Spleen (tissue), 11 donors: ENCODE measurements at regions not wholly inside any gene's neighbourhood (a gene's known extent, or its start where the extent isn't known, plus 50 kb on each side); places are given as distances from the start of the nearest gene placed in this dataset.
"Not testable (repeated sequence)": the region's sequence is repeated elsewhere in the genome, so short reads cannot be mapped to it uniquely, and the experiment has no call there.

ENCODE experiments used
- DNase-seq: peaks from one replicate; pipeline ENCODE4 v3.0.0-alpha.2; 2020
- H3K27ac ChIP-seq, 8 donors: fragments of 200-600 bp; sonication (generic) in 7 of 8; 1 replicate in 4 of 8; 2 replicates in 4 of 8; pipeline versions ENCODE4 v1.5.0 to v1.8.0; 2016 to 2021; ENCODE audit warnings: inconsistent platforms in 4 of 8, mild to moderate bottlenecking in 4 of 8, moderate library complexity in 1 of 8
- H3K27me3 ChIP-seq, 7 donors: fragments of 200-600 bp; sonication (generic) in 6 of 7; replicated peaks in 1 of 7; 1 replicate in 4 of 7; 2 replicates in 3 of 7; pipeline versions ENCODE4 v1.5.0 to v1.8.0; 2016 to 2021; ENCODE audit warnings: inconsistent platforms in 3 of 7, mild to moderate bottlenecking in 1 of 7
- H3K36me3 ChIP-seq, 6 donors: fragments of 200-600 bp; sonication (generic) in 5 of 6; 1 replicate in 4 of 6; 2 replicates in 2 of 6; pipeline versions ENCODE4 v1.5.0 to v1.8.0; 2016 to 2021; ENCODE audit warnings: inconsistent platforms in 2 of 6
- H3K4me1 ChIP-seq, 6 donors: fragments of 200-600 bp; sonication (generic) in 5 of 6; 1 replicate in 3 of 6; 2 replicates in 3 of 6; pipeline versions ENCODE4 v1.5.0 to v1.8.0; 2016 to 2021; ENCODE audit warnings: inconsistent platforms in 3 of 6
- H3K4me3 ChIP-seq, 8 donors: fragments of 200-600 bp; sonication (generic) in 7 of 8; 1 replicate in 4 of 8; 2 replicates in 4 of 8; pipeline versions ENCODE4 v1.5.0 to v1.8.0; 2016 to 2021; ENCODE audit warnings: inconsistent platforms in 4 of 8, mild to moderate bottlenecking in 4 of 8, moderate library complexity in 2 of 8
- H3K9me3 ChIP-seq, 8 donors: fragments of 200-600 bp; sonication (generic) in 7 of 8; 1 replicate in 4 of 8; 2 replicates in 4 of 8; pipeline versions ENCODE4 v1.5.0 to v1.8.0; 2016 to 2021; ENCODE audit warnings: inconsistent platforms in 4 of 8
- POLR2A ChIP-seq, 3 donors: fragments of 450-650 bp; IDR thresholded peaks; one replicate each; pipeline ENCODE4 v1.5.1; 2017; ENCODE audit warnings: antibody characterized with exemption in 3 of 3, mild to moderate bottlenecking in 1 of 3
- POLR2AphosphoS5 ChIP-seq, 3 donors: sonication (generic); formaldehyde crosslinking; IDR thresholded peaks; one replicate each; pipeline ENCODE4 v1.5.1; 2017; ENCODE audit warnings: antibody characterized with exemption in 3 of 3
- WGBS, 5 donors: extraction: QIAGEN DNeasy Blood & Tissue Kit in 3 of 5; methylation state at CpG; one replicate each; pipeline versions ENCODE4 v1.1.5 to v1.1.7; 2013 to 2018; 5-methylcytosine and 5-hydroxymethylcytosine counted together
- intact Hi-C: fragments of 100-400 bp; cut with DNase I; formaldehyde crosslinking; loops from one replicate; pipeline ENCODE4 v1.15.0; 2023; ENCODE audit warnings: low total_unique reads
- TF ChIP-seq, protein P1 (sequence below), 11 experiments: fragments of 200-600 bp in 7 of 11; fragments of 450-650 bp in 4 of 11; sonication (generic) in 4 of 11; IDR thresholded peaks in 8 of 11; conservative IDR thresholded peaks in 3 of 11; 1 replicate in 7 of 11; 2 replicates in 4 of 11; pipeline versions ENCODE4 v1.4.0 to v1.8.0; 2016 to 2021; ENCODE audit warnings: antibody characterized with exemption in 11 of 11, inconsistent platforms in 4 of 11, mild to moderate bottlenecking in 1 of 11
- donor health status: healthy with polysubstance abuse.
- donor health status: DM: no; HTN: no; CAD: no; lungs with moderate emphysema.
- donor health status: DM: no; HTN: no; CAD: no.
- donor health status: Bipolar disorder and iron deficiency.
- donor health status: healthy.
- donor health status: DM: no; HTN: no; CAD: no.
- donor health status: DM: yes; HTN: yes; CAD: no.

DNA sequence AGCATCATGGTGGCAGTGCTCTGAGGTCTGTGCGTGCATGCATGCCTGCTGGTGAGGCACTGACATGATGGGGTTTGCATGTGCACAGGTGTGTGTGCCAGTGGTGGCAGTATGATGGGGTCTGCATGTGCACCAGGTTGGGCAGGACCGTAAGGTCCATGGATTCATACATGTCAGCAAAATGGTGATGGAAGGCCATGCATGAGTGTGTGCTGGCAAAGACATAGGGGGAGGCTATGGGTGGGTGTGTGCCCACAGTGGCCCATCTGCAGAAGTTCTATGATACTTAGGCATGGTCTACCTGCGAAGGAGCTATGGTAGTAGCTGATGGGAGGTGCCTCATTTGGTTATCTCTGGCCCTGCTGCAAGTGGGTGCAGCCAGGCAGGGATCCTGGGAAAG is 348.0 kb upstream of the TARS1 start:
- H3K4me3 ChIP-seq: no peak overlapping the region
- H3K27ac ChIP-seq: no peak overlapping the region
- intact Hi-C loops: no loop called here
- no peaks in the 10 kb centered on the region for H3K36me3 ChIP-seq
- H3K9me3 ChIP-seq: peaks cover 0 to 6% (median 0%) of the 10 kb centered on the region in 8 donors
- 63 to 97% (median 85%) methylated on average over 3 of the region's 3 CpGs for WGBS, 5 donors
- no peaks in the 10 kb centered on the region for H3K4me1 ChIP-seq
- TF ChIP-seq POLR2AphosphoS5 (IDR thresholded peaks at IDR 0.05) (no peak), POLR2A (IDR thresholded peaks at IDR 0.05) (no peak)
- TF ChIP-seq, protein P1, sequence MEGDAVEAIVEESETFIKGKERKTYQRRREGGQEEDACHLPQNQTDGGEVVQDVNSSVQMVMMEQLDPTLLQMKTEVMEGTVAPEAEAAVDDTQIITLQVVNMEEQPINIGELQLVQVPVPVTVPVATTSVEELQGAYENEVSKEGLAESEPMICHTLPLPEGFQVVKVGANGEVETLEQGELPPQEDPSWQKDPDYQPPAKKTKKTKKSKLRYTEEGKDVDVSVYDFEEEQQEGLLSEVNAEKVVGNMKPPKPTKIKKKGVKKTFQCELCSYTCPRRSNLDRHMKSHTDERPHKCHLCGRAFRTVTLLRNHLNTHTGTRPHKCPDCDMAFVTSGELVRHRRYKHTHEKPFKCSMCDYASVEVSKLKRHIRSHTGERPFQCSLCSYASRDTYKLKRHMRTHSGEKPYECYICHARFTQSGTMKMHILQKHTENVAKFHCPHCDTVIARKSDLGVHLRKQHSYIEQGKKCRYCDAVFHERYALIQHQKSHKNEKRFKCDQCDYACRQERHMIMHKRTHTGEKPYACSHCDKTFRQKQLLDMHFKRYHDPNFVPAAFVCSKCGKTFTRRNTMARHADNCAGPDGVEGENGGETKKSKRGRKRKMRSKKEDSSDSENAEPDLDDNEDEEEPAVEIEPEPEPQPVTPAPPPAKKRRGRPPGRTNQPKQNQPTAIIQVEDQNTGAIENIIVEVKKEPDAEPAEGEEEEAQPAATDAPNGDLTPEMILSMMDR (IDR thresholded peaks at IDR 0.05 in 8 of 11, conservative IDR thresholded peaks at IDR 0.05 in 3 of 11): no peak
- DNase-seq: no peak
- no peaks in the 10 kb centered on the region for H3K27me3 ChIP-seq

DNA sequence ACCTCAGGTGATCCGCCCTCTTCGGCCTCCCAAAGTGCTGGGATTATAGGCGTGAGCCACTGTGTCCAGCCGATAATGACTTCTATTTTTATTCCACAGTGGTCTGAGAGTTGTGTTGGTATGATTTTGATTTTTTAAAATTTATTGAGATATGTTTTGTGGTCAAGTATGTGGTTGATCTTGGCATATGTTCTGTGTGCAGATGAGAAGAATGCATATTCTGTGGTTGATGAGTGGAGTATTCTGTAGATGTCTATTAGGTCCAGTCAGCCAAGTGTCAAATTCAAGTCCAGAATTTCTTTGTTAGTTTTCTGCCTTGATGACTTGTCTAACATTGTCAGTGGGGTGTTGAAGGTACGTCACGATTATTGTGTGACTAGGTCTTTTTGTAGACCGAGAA is 338.2 kb upstream of the TARS1 start:
- Histone ChIP-seq H3K9me3 (peaks cover 0 to 58% (median 41%) of the 10 kb centered on the region in 8 donors), H3K36me3 (no peaks in the 10 kb centered on the region), H3K4me3 (no peak overlapping the region), H3K4me1 (no peaks in the 10 kb centered on the region), H3K27ac (no peak overlapping the region), H3K27me3 (no peaks in the 10 kb centered on the region)
- WGBS, 5 donors: 89 to 95% (median 93%) methylated on average over 7 of the region's 7 CpGs
- TF ChIP-seq POLR2AphosphoS5 (IDR thresholded peaks at IDR 0.05) (no peak), POLR2A (IDR thresholded peaks at IDR 0.05) (no peak)
- TF ChIP-seq, protein P1 (IDR thresholded peaks at IDR 0.05 in 8 of 11, conservative IDR thresholded peaks at IDR 0.05 in 3 of 11): no peak
- no peak for DNase-seq
- intact Hi-C loops: no loop called here

DNA sequence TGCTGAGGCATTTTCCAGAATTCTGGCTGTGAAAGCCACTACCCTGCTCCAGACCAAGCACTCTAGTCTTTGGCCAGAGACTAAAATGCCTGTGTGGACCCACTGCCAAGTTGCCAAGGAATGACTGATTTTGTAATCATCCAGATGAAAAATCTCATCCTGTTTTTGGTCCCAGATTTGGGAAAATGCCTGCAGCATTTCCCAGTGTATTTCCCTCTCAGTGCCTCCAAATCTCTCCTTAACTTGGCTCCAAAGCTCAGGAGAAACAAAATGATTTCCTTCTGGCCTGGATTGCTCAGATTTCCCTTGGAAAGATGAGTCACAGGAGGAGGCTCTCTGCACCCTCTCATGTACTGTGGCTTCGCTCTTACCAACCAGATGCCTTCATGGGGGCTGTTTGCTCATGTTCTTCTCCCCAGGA is 335.2 kb upstream of the TARS1 start:
- H3K9me3 ChIP-seq: peaks cover 0 to 80% (median 58%) of the 10 kb centered on the region in 8 donors
- H3K27ac ChIP-seq: no peak overlapping the region
- TF ChIP-seq POLR2A (IDR thresholded peaks at IDR 0.05) (no peak), POLR2AphosphoS5 (IDR thresholded peaks at IDR 0.05) (no peak)
- TF ChIP-seq, protein P1 (IDR thresholded peaks at IDR 0.05 in 8 of 11, conservative IDR thresholded peaks at IDR 0.05 in 3 of 11): no peak
- intact Hi-C loops: no loop called here
- DNase-seq: no peak
- H3K4me3 ChIP-seq: no peak overlapping the region
- 81 to 89% (median 86%) methylated on average over 1 of the region's 1 CpG for WGBS, 5 donors
- H3K36me3 ChIP-seq: no peaks in the 10 kb centered on the region
- H3K27me3 ChIP-seq: no peaks in the 10 kb centered on the region
- H3K4me1 ChIP-seq: no peaks in the 10 kb centered on the region

DNA sequence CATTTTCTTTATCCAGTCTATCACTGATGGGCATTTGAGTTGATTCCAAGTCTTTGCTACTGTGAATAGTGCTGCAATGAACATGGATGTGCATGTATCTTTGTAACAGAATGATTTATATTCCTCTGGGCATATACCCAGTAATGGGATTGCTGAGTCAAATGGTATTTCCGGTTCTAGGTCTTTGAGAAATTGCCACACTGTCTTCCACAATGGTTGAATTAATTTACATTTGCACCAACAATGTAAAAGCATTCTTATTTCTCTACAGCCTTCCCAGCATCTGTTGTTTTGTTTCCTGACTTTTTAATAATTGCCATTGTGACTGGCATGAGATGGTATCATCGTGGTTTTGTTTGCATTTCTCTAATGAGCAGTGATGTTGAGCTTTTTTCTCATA is 330.3 kb upstream of the TARS1 start:
- intact Hi-C loops: not testable (repeated sequence)
- WGBS, 5 donors: 76 to 87% (median 79%) methylated on average over 2 of the region's 2 CpGs

DNA sequence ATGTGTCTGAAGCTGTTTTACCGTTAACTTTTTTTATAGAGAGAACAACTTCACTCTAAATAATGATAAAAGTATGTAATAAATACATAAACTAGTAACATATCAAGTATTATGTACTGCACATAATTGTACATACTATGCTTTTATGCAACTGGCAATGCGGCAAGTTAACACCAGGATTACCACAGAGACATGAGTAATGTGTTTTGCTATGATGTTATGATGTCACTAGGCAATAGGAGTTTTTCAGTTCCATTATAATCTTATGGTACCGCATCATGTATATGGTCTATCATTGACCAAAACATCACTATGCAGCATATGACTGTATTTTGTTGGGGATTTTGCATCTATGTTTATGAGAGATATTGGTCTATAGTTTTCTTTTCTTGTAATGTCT is 326.4 kb upstream of the TARS1 start:
- no peak for DNase-seq
- 82 to 90% (median 89%) methylated on average over 3 of the region's 3 CpGs for WGBS, 5 donors
- Histone ChIP-seq H3K9me3 (peaks cover 0 to 31% (median 2%) of the 10 kb centered on the region in 8 donors), H3K27me3 (no peaks in the 10 kb centered on the region), H3K27ac (no peak overlapping the region), H3K36me3 (no peaks in the 10 kb centered on the region), H3K4me3 (no peak overlapping the region), H3K4me1 (no peaks in the 10 kb centered on the region)
- TF ChIP-seq POLR2A (IDR thresholded peaks at IDR 0.05) (no peak), POLR2AphosphoS5 (IDR thresholded peaks at IDR 0.05) (no peak)
- TF ChIP-seq, protein P1 (IDR thresholded peaks at IDR 0.05 in 8 of 11, conservative IDR thresholded peaks at IDR 0.05 in 3 of 11): no peak
- intact Hi-C loops: no loop called here

More for the DNA sequence above, 330.3 kb upstream of the TARS1 start:
- not testable (repeated sequence) for H3K27me3 ChIP-seq, H3K4me1 ChIP-seq, H3K27ac ChIP-seq, H3K36me3 ChIP-seq, H3K4me3 ChIP-seq, DNase-seq
- peaks cover 0 to 59% (median 25%) of the 10 kb centered on the region in 8 donors for H3K9me3 ChIP-seq
